NCI-H1105 (cell line): ENCODE measurements at regions not wholly inside any gene's neighbourhood (a gene's known extent, or its start where the extent isn't known, plus 50 kb on each side); places are given as distances from the start of the nearest gene placed in this dataset.

Experiments
- DNase-seq: peaks from one replicate; lab custom pipeline; 2025; lab: John Stamatoyannopoulos, UW

GRCh38 chr16:52874042-52874441 is 178.7 kb downstream of the CHD9NB start:
- no peak for DNase-seq

GRCh38 chr16:52872731-52873130 is 180.0 kb downstream of the CHD9NB start:
- no peak for DNase-seq

GRCh38 chr16:52871481-52871880 is 181.2 kb downstream of the CHD9NB start:
- DNase-seq = no peak

DNA sequence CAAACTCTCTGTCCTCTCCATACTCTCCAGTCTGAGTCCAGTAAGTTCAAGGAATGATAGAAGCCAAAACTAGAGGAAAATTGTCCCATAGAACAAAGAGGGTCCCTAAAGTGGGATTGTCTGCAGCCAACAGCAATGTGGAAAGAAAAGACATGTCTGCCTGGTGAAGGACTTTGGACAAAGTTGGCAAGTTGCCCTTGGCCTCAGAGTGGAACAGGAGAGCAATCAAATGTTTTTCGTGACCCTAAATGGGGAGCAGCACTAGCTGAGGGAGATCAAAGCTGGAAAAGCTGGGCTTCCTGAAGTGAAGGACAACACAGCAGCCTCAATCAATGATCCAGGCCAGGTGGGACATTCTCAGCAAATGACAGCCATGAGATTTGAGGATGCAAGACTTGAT is 183.5 kb downstream of the CHD9NB start:
- no peak for DNase-seq

DNA sequence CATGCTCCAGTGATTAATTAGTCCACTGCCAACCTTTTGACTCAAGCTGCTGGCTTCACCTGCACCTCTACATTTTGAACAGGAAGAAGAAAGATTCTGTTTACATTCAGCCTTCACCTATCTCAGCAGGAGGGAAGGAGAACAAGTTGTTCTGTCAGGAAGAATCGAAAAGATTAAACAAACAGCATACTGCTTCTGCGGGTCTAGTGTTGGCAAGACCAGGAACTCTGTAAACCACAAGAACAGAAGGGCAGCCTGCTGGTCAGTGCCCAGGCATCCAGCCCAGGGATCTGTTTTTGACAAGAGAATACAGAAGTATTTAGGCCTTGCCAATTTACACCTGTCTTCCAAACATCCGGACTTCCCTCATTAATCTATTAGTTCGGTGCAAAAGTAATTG is 189.7 kb downstream of the CHD9NB start:
- DNase-seq = no peak

GRCh38 chr16:52861614-52862022 is 191.1 kb downstream of the CHD9NB start:
- peak; percentile 78 for DNase-seq

DNA sequence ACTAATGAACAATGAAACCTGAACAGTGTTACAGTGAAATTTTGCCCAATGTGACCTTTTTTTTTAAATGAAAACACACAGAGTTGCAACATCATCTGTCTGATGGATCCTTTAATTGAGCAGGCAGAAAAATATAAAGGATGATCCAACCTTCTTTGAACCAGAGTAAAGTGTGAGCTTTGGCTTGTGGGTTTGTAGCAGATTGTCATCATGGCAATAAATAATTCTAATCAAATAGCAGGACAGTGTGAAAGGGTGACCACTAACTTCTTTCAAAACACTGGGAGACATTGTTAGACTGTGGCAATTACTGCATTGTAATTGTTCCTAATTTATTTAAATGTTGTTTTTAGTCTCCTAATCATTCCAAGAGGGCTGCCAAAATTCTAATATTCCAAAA is 197.2 kb downstream of the CHD9NB start:
- DNase-seq = no peak

- DNase-seq = no peak
Observed at GRCh38 chr16:52852978-52853377, 199.7 kb downstream of the CHD9NB start.

DNA sequence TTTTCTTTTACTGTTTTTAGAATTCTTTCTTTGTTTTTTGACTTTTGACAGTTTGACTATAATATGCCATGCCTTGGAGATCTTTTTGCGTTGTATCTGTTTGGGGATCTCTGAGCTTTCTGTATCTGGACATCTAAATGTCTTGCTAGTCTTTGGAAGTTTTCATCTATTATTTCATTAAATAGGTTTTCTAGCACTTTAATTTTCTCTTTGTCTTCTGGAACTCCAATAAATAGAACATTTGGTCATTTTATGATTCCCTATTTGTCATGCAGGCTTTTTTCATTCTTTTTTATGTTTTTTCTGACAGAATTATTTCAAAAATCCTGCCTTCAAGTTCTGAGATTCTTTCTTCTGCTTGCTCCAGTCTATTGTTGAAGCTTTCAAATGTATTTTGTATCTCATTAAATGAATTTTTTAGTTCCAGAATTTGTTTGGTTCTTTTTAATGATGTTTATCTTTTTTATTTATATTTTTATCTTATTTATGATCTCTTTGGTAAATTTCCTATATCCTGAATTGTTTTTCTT is 201.4 kb downstream of the CHD9NB start:
- no peak for DNase-seq

DNA sequence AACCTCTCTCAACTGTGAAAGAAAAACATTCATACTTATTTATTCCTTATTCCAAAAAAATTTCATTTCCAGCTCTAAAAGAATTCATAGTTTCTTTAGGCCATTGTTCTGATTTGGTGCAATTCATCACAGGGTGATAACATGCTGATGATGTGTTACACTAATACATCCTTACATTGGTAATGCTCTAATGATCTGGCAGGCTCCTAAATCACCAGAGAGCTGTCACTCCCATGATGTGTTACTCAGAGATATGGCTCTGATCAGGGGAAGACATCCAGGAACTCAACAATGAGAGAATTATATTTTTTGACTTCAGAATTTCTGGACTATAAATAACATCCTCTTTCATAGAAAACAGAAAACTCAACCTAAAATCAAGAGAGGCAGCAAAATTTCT is 209.3 kb downstream of the CHD9NB start:
- no peak for DNase-seq

GRCh38 chr16:52837251-52837650 is 215.4 kb downstream of the CHD9NB start:
- no peak for DNase-seq

DNA sequence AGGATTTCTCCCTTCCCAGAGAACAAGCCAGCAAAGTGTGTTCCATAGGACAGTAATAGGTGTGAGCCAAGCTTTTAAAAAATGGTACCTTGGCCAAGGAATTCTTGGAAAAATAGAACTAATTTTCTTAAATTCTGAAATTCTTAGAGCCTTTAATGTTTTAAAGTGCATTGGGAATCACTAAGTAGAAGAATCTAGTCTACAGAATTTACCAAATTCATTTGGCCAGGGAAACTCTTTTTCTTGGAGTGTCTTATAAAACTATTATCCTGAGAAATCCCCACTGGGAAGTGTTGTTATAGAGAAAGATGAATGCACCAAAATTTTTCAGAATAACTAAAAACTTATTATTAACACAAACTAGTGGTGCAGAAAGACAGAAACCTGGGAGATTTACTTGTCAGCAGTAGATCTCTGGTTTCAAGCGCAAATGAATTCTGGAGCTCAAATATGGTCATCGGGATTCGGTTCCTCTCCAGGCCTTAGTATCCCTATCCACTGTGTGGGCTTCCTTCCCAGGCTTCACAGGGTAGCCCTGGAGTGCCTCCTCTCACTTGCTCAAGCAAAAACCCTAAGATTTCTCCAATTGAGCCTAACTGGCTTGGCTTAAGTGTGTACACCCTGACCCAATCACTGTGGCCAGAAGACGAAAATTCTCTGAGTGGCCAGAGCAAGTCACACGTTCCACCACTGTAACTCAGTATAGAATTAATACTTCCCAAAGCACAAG is 217.8 kb downstream of the CHD9NB start:
- DNase-seq = no peak

GRCh38 chr16:52832771-52833170 is 219.9 kb downstream of the CHD9NB start:
- DNase-seq = no peak

GRCh38 chr16:52827456-52827855 is 225.2 kb downstream of the CHD9NB start:
- DNase-seq = no peak

GRCh38 chr16:52825892-52826291 is 226.8 kb downstream of the CHD9NB start:
- DNase-seq = peak; percentile 95

DNA sequence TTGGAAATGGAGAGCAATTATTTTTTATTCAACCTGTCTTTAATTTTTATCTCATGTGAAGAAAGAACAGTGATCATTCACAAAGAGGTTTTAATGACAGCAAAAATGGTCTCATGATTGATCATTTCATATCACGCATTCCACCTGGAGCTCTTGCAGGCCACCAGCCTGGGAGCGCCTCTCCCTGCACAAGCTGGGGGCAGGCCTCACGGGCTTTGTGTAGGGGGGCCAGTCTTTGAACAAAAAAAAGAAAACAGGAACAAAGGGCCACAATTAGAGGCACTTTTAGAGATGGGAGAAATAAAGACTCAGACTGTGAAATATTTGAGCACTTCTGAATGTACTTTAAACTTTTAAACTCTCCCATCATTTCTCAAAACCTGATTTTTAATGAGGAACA is 232.9 kb downstream of the CHD9NB start:
- no peak for DNase-seq

DNA sequence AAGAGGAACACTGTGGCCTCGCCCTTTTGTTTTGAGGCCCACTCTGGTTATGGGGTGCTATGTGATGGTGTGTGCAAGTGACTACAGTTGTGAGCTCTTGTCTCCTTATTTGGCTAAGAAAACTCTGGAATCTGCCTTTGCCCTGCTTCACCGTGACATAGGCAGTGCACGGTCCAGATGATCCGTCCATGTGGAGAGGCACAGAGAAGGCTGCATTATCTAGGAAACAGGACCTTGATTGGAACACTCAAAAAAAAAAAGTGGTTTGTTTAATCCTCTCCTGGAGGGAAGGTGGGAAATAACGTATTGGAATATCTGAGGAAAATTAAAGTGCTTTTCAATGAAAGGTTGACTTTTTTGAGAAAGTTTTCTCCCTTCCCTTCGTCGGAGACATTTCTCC is 233.3 kb downstream of the CHD9NB start:
- no peak for DNase-seq

DNA sequence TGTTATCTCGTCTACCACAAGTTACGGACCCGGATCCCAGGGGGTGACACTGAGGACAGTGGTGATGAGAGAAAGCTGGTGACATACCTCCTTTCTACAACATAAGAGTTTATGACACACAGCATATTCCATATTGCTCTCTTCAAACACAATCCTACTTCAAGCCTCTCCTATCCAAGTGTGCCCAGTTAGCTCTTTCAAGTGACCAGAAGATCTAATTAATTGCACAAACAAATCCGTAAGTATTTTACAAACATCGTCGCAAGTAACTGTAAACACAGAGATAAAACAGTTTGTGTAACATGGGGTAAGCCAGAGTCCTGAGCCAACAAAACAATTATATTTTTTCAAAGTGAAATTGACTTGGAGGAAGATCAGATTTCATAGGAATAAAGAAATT is 235.0 kb downstream of the CHD9NB start:
- no peak for DNase-seq

GRCh38 chr16:52816993-52817392 is 235.7 kb downstream of the CHD9NB start:
- DNase-seq = no peak

GRCh38 chr16:52812678-52813556 is 239.8 kb downstream of the CHD9NB start:
- no peak for DNase-seq

DNA sequence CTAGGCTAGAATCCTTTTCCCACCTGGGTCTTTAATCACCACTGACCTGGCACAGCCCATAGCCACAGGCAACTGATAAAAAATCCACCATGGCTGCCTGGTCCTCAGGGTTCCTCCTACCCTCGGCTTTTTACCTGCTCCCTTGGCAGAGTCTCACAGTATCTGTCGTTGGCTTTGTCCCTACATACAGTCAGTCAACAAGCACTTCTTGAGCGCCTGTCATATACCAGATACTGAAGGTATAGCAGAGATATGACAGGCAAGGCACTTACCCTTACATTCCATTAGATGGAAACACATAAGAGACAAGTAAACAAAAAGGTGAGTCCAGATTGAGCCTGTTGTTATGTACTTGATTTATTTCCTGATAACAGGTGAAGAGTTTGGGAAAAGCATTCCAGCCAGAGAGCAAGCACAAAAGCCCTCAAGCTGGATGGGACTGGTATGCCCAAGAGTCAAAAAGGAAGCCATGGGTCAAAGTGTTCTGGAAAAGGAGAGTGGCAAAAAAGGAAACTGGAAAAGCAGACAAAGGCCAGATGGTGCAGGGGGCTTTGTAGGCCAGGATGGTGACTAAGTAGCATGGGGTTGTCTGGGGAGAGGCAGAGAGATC is 247.0 kb downstream of the CHD9NB start:
- DNase-seq = no peak

DNA sequence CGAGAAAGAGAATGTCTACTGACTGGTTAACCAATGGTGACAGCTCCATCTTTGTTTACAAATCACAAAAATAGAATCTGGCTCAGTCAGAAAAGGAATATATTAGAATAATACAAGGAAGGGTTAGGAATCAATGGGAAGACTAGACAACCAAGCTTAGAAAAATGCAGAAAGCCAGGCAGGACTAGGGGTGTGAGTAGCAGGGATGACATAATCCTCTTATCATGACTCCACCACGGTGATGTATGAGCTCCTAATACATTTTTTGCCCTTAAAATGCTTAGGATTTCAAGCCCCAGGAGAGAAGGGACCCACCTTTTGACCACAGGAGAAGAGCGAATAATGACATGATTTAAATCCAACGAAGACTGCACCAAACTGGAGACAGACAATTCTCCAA is 252.3 kb downstream of the CHD9NB start:
- no peak for DNase-seq

GRCh38 chr16:52799149-52799548 is 252.2 kb upstream of the TOX3 start:
- no peak for DNase-seq
